DOHH2 (cell line): ENCODE measurements at regions not wholly inside any gene's neighbourhood (a gene's known extent, or its start where the extent isn't known, plus 50 kb on each side); places are given as distances from the start of the nearest gene placed in this dataset.

Experiments used
- CTCF ChIP-seq: fragments of 200-600 bp; sonication (generic); IDR thresholded peaks from one replicate; pipeline ENCODE4 v1.5.1; 2014; ENCODE audit warnings: antibody characterized with exemption, mild to moderate bottlenecking, low read depth, low read length; ENCODE audit not compliant: poor library complexity, severe bottlenecking
- EZH2phosphoT487 ChIP-seq: fragments of 200-600 bp; sonication (generic); IDR thresholded peaks from 2 replicates; pipeline ENCODE4 v1.6.1; 2017; ENCODE audit warnings: borderline replicate concordance, mild to moderate bottlenecking, antibody characterized with exemption, low read length, moderate library complexity, mixed read lengths

GRCh38 chr14:97268097-97268496 lies 470.9 kb downstream of the VRK1 start:
- TF ChIP-seq CTCF (no peak), EZH2phosphoT487 (no peak)
